MV-4-11 (cell line): ENCODE measurements at regions not wholly inside any gene's neighbourhood (a gene's known extent, or its start where the extent isn't known, plus 50 kb on each side); places are given as distances from the start of the nearest gene placed in this dataset.

Experiments
- DNase-seq: peaks from one replicate; lab custom pipeline; 2025; lab: John Stamatoyannopoulos, UW

GRCh38 chr9:99544526-99544925, 277.2 kb upstream of the NR4A3 start:
- no peak for DNase-seq

- no peak for DNase-seq
Observed at GRCh38 chr9:99549441-99549840, 272.2 kb upstream of the NR4A3 start.

- no peak for DNase-seq
Observed at GRCh38 chr9:99555792-99556191, 265.9 kb upstream of the NR4A3 start.

GRCh38 chr9:99556998-99557397, 264.7 kb upstream of the NR4A3 start:
- DNase-seq, result no peak

- DNase-seq, result no peak
Observed at GRCh38 chr9:99557816-99558215, 263.9 kb upstream of the NR4A3 start.

- no peak for DNase-seq
Observed at GRCh38 chr9:99559776-99560175, 261.9 kb upstream of the NR4A3 start.

- DNase-seq, result no peak
Observed at GRCh38 chr9:99560561-99560960, 261.1 kb upstream of the NR4A3 start.

- DNase-seq, result peak; percentile 52
Observed at GRCh38 chr9:99561509-99561917, 260.2 kb upstream of the NR4A3 start.

- DNase-seq, result no peak
Observed at GRCh38 chr9:99561961-99562565, 259.6 kb upstream of the NR4A3 start.

GRCh38 chr9:99563364-99563763, 258.3 kb upstream of the NR4A3 start:
- DNase-seq, result no peak

GRCh38 chr9:99565203-99565602, 256.5 kb upstream of the NR4A3 start:
- DNase-seq, result no peak

- no peak for DNase-seq
Observed at GRCh38 chr9:99567436-99567835, 254.2 kb upstream of the NR4A3 start.

- DNase-seq, result no peak
Observed at GRCh38 chr9:99569840-99570239, 251.8 kb upstream of the NR4A3 start.

GRCh38 chr9:99572567-99572966, 249.1 kb upstream of the NR4A3 start:
- no peak for DNase-seq

- DNase-seq, result no peak
Observed at GRCh38 chr9:99573085-99573484, 248.6 kb upstream of the NR4A3 start.

- no peak for DNase-seq
Observed at GRCh38 chr9:99573886-99574285, 247.8 kb upstream of the NR4A3 start.

GRCh38 chr9:99576002-99576401, 245.7 kb upstream of the NR4A3 start:
- DNase-seq, result no peak

- DNase-seq, result no peak
Observed at GRCh38 chr9:99576876-99577275, 244.8 kb upstream of the NR4A3 start.

GRCh38 chr9:99577351-99577750, 244.3 kb upstream of the NR4A3 start:
- no peak for DNase-seq

GRCh38 chr9:99578666-99579065, 243.0 kb upstream of the NR4A3 start:
- DNase-seq, result no peak

- DNase-seq, result peak; percentile 95
Observed at GRCh38 chr9:99579964-99580363, 241.7 kb upstream of the NR4A3 start.

GRCh38 chr9:99582814-99583213, 238.9 kb upstream of the NR4A3 start:
- peak; percentile 76 for DNase-seq

GRCh38 chr9:99588299-99588698, 233.4 kb upstream of the NR4A3 start:
- DNase-seq, result no peak

GRCh38 chr9:99588747-99589146, 232.9 kb upstream of the NR4A3 start:
- DNase-seq, result no peak

GRCh38 chr9:99590410-99590809, 231.3 kb upstream of the NR4A3 start:
- DNase-seq, result no peak
